IMR-90 (cell line): ENCODE measurements at regions not wholly inside any gene's neighbourhood (a gene's known extent, or its start where the extent isn't known, plus 50 kb on each side); places are given as distances from the start of the nearest gene placed in this dataset.

Experiments used
- ATAC-seq: fragments of 200-7000 bp; cut with Tn5 transposase; 2 replicates; pipeline ENCODE4 v1.9.1; 2020; ENCODE audit warnings: low read depth, mild to moderate bottlenecking, moderate library complexity
- BruUV-seq: library from RNA; stranded (reverse); fragments of 400-500 nt; replicated peaks from 2 replicates; lab custom pipeline; 2021; lab: Mats Ljungman, UMichigan
- CTCF ChIA-PET: fragments of 300-600 bp; formaldehyde crosslinking; extraction: SDS; loops from one replicate; lab custom pipeline; 2021; ENCODE audit warnings: antibody characterized with exemption; lab: Yijun Ruan, JAX
- POLR2A ChIA-PET: fragments of 300-600 bp; sonication (Branson Sonifier 250); formaldehyde crosslinking; loops from one replicate; lab custom pipeline; 2022; ENCODE audit warnings: antibody characterized with exemption; ENCODE audit not compliant: unreplicated experiment; lab: Charles Lee
- DNase-seq: peaks from one replicate; pipeline ENCODE4 v3.0.0; 2013
- H2AFZ ChIP-seq: replicated peaks from 2 replicates; pipeline ENCODE3; 2013; ENCODE audit warnings: low read length, mild to moderate bottlenecking; ENCODE audit not compliant: poor library complexity
- H2AK5ac ChIP-seq: 2 replicates; pipeline ENCODE4 v1.6.1; 2013; ENCODE audit warnings: low read depth, low read length, inconsistent platforms
- H2AK9ac ChIP-seq: replicated peaks from 2 replicates; pipeline ENCODE3; 2013; ENCODE audit warnings: mild to moderate bottlenecking, low read depth, low read length, moderate library complexity; ENCODE audit not compliant: poor library complexity
- H2BK120ac ChIP-seq: 2 replicates; pipeline ENCODE4 v1.6.1; 2013; ENCODE audit warnings: low read depth, low read length, inconsistent platforms
- H2BK15ac ChIP-seq: 3 replicates; pipeline ENCODE4 v1.6.1; 2013; ENCODE audit warnings: low read depth, low read length, inconsistent platforms
- H2BK20ac ChIP-seq: 2 replicates; pipeline ENCODE4 v1.6.1; 2013; ENCODE audit warnings: low read depth, mild to moderate bottlenecking, inconsistent platforms, low read length, moderate library complexity
- H2BK5ac ChIP-seq: 2 replicates; pipeline ENCODE4 v1.6.1; 2013; ENCODE audit warnings: mild to moderate bottlenecking, low read depth, low read length, inconsistent platforms; ENCODE audit not compliant: poor library complexity, severe bottlenecking
- H3K14ac ChIP-seq: replicated peaks from 2 replicates; pipeline ENCODE4 v1.6.1; 2013; ENCODE audit warnings: low read depth, low read length, inconsistent platforms
- H3K18ac ChIP-seq: 2 replicates; pipeline ENCODE4 v1.6.1; 2013; ENCODE audit warnings: low read depth, low read length, control low read depth
- H3K23ac ChIP-seq: 2 replicates; pipeline ENCODE4 v1.6.1; 2013; ENCODE audit warnings: low read depth, low read length, inconsistent platforms
- H3K27ac ChIP-seq: 2 replicates; pipeline ENCODE4 v1.5.1; 2013; ENCODE audit warnings: mild to moderate bottlenecking, control low read depth, low read length; ENCODE audit not compliant: insufficient read depth
- H3K27me3 ChIP-seq: 2 replicates; pipeline ENCODE4 v1.6.1; 2013; ENCODE audit warnings: low read length; ENCODE audit not compliant: control insufficient read depth, insufficient read depth
- H3K36me3 ChIP-seq: 2 replicates; pipeline ENCODE4 v1.6.1; 2013; ENCODE audit warnings: low read length, mixed read lengths; ENCODE audit not compliant: control insufficient read depth, insufficient read depth
- H3K4ac ChIP-seq: 2 replicates; pipeline ENCODE4 v1.6.1; 2013; ENCODE audit warnings: low read depth, low read length, inconsistent platforms
- H3K4me1 ChIP-seq: 2 replicates; pipeline ENCODE4 v1.6.1; 2013; ENCODE audit warnings: low read length, mixed read lengths; ENCODE audit not compliant: control insufficient read depth, insufficient read depth
- H3K4me2 ChIP-seq: 2 replicates; pipeline ENCODE4 v1.6.1; 2013; ENCODE audit warnings: low read depth, mild to moderate bottlenecking, control low read depth, low read length, moderate library complexity
- H3K4me3 ChIP-seq: 2 replicates; pipeline ENCODE4 v1.5.1; 2013; ENCODE audit warnings: low read depth, mild to moderate bottlenecking, control low read depth, low read length, moderate library complexity; ENCODE audit not compliant: insufficient read depth
- H3K56ac ChIP-seq: 2 replicates; pipeline ENCODE4 v1.6.1; 2013; ENCODE audit warnings: low read length, inconsistent platforms; ENCODE audit not compliant: insufficient read depth; ENCODE audit errors: extremely low read depth
- H3K79me1 ChIP-seq, 2 experiments: 2 replicates each; pipeline ENCODE4 v1.6.1; 2013; ENCODE audit warnings: low read length in 2 of 2, inconsistent platforms in 1 of 2, low read depth in 1 of 2
- H3K9ac ChIP-seq: 2 replicates; pipeline ENCODE4 v1.6.1; 2013; ENCODE audit warnings: low read depth, low read length, control low read depth
- H3K9me1 ChIP-seq: 2 replicates; pipeline ENCODE4 v1.6.1; 2013; ENCODE audit warnings: low read length, inconsistent platforms; ENCODE audit not compliant: insufficient read depth
- H3K9me3 ChIP-seq: 2 replicates; pipeline ENCODE4 v1.6.1; 2013; ENCODE audit warnings: low read length; ENCODE audit not compliant: control insufficient read depth, insufficient read depth
- H4K20me1 ChIP-seq: 2 replicates; pipeline ENCODE4 v1.6.1; 2013; ENCODE audit warnings: low read length, inconsistent platforms; ENCODE audit not compliant: insufficient read depth
- H4K5ac ChIP-seq: 2 replicates; pipeline ENCODE4 v1.6.1; 2013; ENCODE audit warnings: mild to moderate bottlenecking, low read depth, low read length, control low read depth
- H4K8ac ChIP-seq, 2 experiments: 2 replicates each; pipeline ENCODE4 v1.6.1; 2013; ENCODE audit warnings: low read depth in 2 of 2, low read length in 2 of 2, control low read depth in 1 of 2, inconsistent platforms in 1 of 2
- H4K91ac ChIP-seq: 2 replicates; pipeline ENCODE4 v1.6.1; 2013; ENCODE audit warnings: low read depth, low read length, inconsistent platforms; ENCODE audit not compliant: insufficient read depth
- BHLHE40 ChIP-seq: fragments of 150-350 bp; IDR thresholded peaks from 2 replicates; pipeline ENCODE4 v1.6.1; 2016; ENCODE audit warnings: mild to moderate bottlenecking, low read depth, low read length
- CEBPB ChIP-seq: IDR thresholded peaks from 2 replicates; pipeline ENCODE4 v1.6.1; 2012; ENCODE audit warnings: low read depth, low read length, improper control_type of control experiment
- CHD1 ChIP-seq: IDR thresholded peaks from 2 replicates; pipeline ENCODE4 v1.6.1; 2012; ENCODE audit warnings: low read depth, low read length, improper control_type of control experiment
- CTCF ChIP-seq: conservative IDR thresholded peaks from 2 replicates; pipeline ENCODE4 v1.5.1; 2012; ENCODE audit warnings: mild to moderate bottlenecking, low read depth, low read length, improper control_type of control experiment
- FOS ChIP-seq: fragments of 150-350 bp; IDR thresholded peaks from 2 replicates; pipeline ENCODE4 v1.6.1; 2016; ENCODE audit warnings: low read depth, low read length
- MAFK ChIP-seq: IDR thresholded peaks from 2 replicates; pipeline ENCODE4 v1.6.1; 2012; ENCODE audit warnings: low read depth, low read length, improper control_type of control experiment
- MAZ ChIP-seq: IDR thresholded peaks from 2 replicates; pipeline ENCODE4 v1.6.1; 2012; ENCODE audit warnings: low read depth, mild to moderate bottlenecking, low read length, improper control_type of control experiment, moderate library complexity, borderline replicate concordance
- MXI1 ChIP-seq: IDR thresholded peaks from 2 replicates; pipeline ENCODE4 v1.6.1; 2012; ENCODE audit warnings: low read depth, mild to moderate bottlenecking, low read length, moderate library complexity, borderline replicate concordance
- NFE2L2 ChIP-seq: fragments of 150-350 bp; IDR thresholded peaks from 2 replicates; pipeline ENCODE4 v1.6.1; 2016; ENCODE audit warnings: low read depth, mild to moderate bottlenecking, low read length
- POLR2A ChIP-seq: IDR thresholded peaks from 2 replicates; pipeline ENCODE4 v1.6.1; 2012; ENCODE audit warnings: mild to moderate bottlenecking, low read depth, low read length
- RAD21 ChIP-seq: IDR thresholded peaks from 2 replicates; pipeline ENCODE4 v1.6.1; 2012; ENCODE audit warnings: low read length, improper control_type of control experiment
- RCOR1 ChIP-seq: IDR thresholded peaks from 2 replicates; pipeline ENCODE4 v1.6.1; 2012; ENCODE audit warnings: mild to moderate bottlenecking, low read length, improper control_type of control experiment; ENCODE audit not compliant: insufficient replicate concordance
- RFX5 ChIP-seq: IDR thresholded peaks from 2 replicates; pipeline ENCODE4 v1.8.0; 2012; ENCODE audit warnings: low read depth, mild to moderate bottlenecking, low read length, moderate library complexity
- SMC3 ChIP-seq: fragments of 150-350 bp; IDR thresholded peaks from 2 replicates; pipeline ENCODE4 v1.6.1; 2016; ENCODE audit warnings: low read depth, mild to moderate bottlenecking, antibody characterized with exemption, low read length, moderate library complexity
- USF2 ChIP-seq: fragments of 150-350 bp; IDR thresholded peaks from 2 replicates; pipeline ENCODE4 v1.6.1; 2017; ENCODE audit warnings: mild to moderate bottlenecking, antibody characterized with exemption, low read length, low read depth
- WGBS, 2 experiments: methylation state at CpG; one replicate each; pipeline versions ENCODE4 v1.1.5 to v1.1.7; 2013; ENCODE audit warnings: missing lambda C conversion rate in 2 of 2; ENCODE audit not compliant: insufficient read length in 1 of 2; ENCODE audit errors: extremely low coverage in 2 of 2; 5-methylcytosine and 5-hydroxymethylcytosine counted together
- dilution Hi-C: fragments of 300-500 bp; cut with HindIII; formaldehyde crosslinking; loops from one replicate; pipeline ENCODE4 v1.14.3; 2018; ENCODE audit warnings: low sequenced_read_pairs; ENCODE audit not compliant: unreplicated experiment
- in situ Hi-C: fragments of 300-500 bp; cut with MboI; formaldehyde crosslinking; loops from 3 replicates; pipeline ENCODE4 v1.14.3; 2019; ENCODE audit warnings: low sequenced_read_pairs, inconsistent platforms, mixed read lengths
- intact Hi-C: fragments of 100-400 bp; cut with micrococcal nuclease; formaldehyde crosslinking; loops from 2 replicates; pipeline ENCODE4 v1.10.0; 2022
- TF ChIP-seq, protein P1 (sequence below): fragments of 150-350 bp; IDR thresholded peaks from 2 replicates; pipeline ENCODE4 v1.6.1; 2016; ENCODE audit warnings: low read depth, mild to moderate bottlenecking, low read length, moderate library complexity, borderline replicate concordance

GRCh38 chr18:75981102-75981501 lies 513.9 kb downstream of the ZNF516 start:
- dilution Hi-C loops, result no loop called here
- ATAC-seq, result no peak

More at GRCh38 chr18:75981102-75981501, 513.9 kb downstream of the ZNF516 start:
- no peak overlapping the region for H2AK5ac ChIP-seq
- in situ Hi-C loops (no loop called here), intact Hi-C loops (no loop called here)
- no peak overlapping the region for H3K4me2 ChIP-seq
- no peak overlapping the region for H3K23ac ChIP-seq
- no peak overlapping the region for H4K5ac ChIP-seq
- no peak overlapping the region for H3K14ac ChIP-seq
- H2BK120ac ChIP-seq, result no peak overlapping the region
- H3K27ac ChIP-seq, result no peak overlapping the region
- H3K79me1 ChIP-seq, result no peaks in the 10 kb centered on the region
- H3K4me3 ChIP-seq, result no peak overlapping the region
- H3K4me1 ChIP-seq, result no peaks in the 10 kb centered on the region
- H4K8ac ChIP-seq, result no peak overlapping the region
- H3K36me3 ChIP-seq, result no peaks in the 10 kb centered on the region
- no peak overlapping the region for H4K91ac ChIP-seq
- ChIA-PET POLR2A (no interaction called here), CTCF (no interaction called here)
- H2BK5ac ChIP-seq, result no peak overlapping the region
- H2BK20ac ChIP-seq, result no peak overlapping the region
- no peaks in the 10 kb centered on the region for H4K20me1 ChIP-seq
- peaks cover 14% of the 10 kb centered on the region for H3K9me3 ChIP-seq
- no peak overlapping the region for H2AK9ac ChIP-seq
- no peak overlapping the region for H3K4ac ChIP-seq
- H3K18ac ChIP-seq, result no peak overlapping the region
- no CpG with 5 or more reads among the region's 3 CpGs for WGBS, 2 experiments
- DNase-seq, result no peak
- TF ChIP-seq RAD21, result no peak
- no peak for TF ChIP-seq NFE2L2
- TF ChIP-seq RCOR1, result no peak
- TF ChIP-seq, protein P1, sequence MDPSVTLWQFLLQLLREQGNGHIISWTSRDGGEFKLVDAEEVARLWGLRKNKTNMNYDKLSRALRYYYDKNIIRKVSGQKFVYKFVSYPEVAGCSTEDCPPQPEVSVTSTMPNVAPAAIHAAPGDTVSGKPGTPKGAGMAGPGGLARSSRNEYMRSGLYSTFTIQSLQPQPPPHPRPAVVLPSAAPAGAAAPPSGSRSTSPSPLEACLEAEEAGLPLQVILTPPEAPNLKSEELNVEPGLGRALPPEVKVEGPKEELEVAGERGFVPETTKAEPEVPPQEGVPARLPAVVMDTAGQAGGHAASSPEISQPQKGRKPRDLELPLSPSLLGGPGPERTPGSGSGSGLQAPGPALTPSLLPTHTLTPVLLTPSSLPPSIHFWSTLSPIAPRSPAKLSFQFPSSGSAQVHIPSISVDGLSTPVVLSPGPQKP, result no peak
- TF ChIP-seq FOS, result no peak
- no peak for TF ChIP-seq RFX5
- no peak for TF ChIP-seq MAFK
- TF ChIP-seq SMC3, result no peak
- TF ChIP-seq POLR2A, result no peak
- no peak for TF ChIP-seq CHD1
- TF ChIP-seq CTCF, result no peak
- no peak for TF ChIP-seq USF2
- TF ChIP-seq CEBPB, result no peak
- TF ChIP-seq MAZ, result no peak
- TF ChIP-seq BHLHE40, result no peak
- no peak for TF ChIP-seq MXI1
- H3K27me3 ChIP-seq, result no peaks in the 10 kb centered on the region
- no peak overlapping the region for H3K56ac ChIP-seq
- no peak overlapping the region for H2BK15ac ChIP-seq
- no peak overlapping the region for H3K9ac ChIP-seq
- no TSS peak for BruUV-seq
- H2AFZ ChIP-seq, result no peak overlapping the region
- no peaks in the 10 kb centered on the region for H3K9me1 ChIP-seq
